Transverse colon (tissue), 4 donors: ENCODE measurements at regions not wholly inside any gene's neighbourhood (a gene's known extent, or its start where the extent isn't known, plus 50 kb on each side); places are given as distances from the start of the nearest gene placed in this dataset.

Experiments
- EP300 ChIP-seq: sonication (generic); formaldehyde crosslinking; IDR thresholded peaks from one replicate; pipeline ENCODE4 v1.6.1; 2017; ENCODE audit warnings: antibody characterized with exemption, low read depth
- POLR2AphosphoS5 ChIP-seq, 3 donors: sonication (generic); formaldehyde crosslinking; IDR thresholded peaks; one replicate each; pipeline ENCODE4 v1.6.1; 2016; ENCODE audit warnings: antibody characterized with exemption in 3 of 3
- TF ChIP-seq, protein P1 (sequence below), 5 experiments: fragments of 200-600 bp in 3 of 5; fragments of 450-650 bp in 2 of 5; sonication (generic) in 3 of 5; IDR thresholded peaks; 1 replicate in 2 of 5; 2 replicates in 3 of 5; pipeline ENCODE4 v1.5.1; 2016 to 2017; ENCODE audit warnings: antibody characterized with exemption in 5 of 5, inconsistent platforms in 3 of 5, mild to moderate bottlenecking in 2 of 5, moderate library complexity in 1 of 5

DNA sequence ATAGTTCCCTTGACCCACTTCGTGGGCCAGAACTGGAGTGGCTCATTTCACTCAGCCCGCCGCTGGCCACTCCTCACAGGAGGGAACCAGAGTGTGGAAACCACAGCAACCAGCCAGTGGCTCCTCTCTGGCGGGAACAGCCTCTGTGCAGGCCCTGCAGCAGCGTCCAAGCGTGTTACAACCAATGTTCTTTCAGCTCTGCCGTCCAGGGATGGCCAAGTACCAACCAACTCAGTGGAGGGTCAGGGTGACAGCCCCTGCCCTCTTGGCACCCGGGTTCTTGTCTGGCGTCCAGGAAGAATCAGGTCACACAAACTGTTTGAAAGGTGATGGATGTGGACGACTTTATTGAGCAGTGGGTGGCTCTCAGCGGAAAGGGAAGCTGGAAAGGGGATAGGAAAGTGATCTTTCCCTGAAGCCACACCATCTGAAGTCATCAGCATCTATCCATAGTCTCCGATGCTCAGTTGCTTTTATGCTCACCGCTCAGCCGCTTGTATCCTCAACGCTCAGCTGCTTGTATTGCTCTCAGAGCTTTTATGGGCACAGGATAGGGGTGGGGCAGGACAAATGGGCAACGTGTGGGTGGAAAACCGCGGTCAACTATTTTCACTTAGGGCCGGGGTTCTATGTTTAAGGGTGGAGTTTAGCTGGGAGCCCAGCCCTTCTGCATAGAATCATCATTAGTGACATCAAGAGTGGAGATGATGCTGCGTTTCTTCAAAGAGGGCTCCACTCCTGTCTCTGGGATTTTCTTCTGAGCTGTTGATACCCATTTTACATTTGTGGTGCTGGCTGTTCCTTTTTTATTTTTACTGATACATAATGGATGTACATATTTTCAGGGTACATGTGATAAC lies 250.2 kb downstream of the RRAGC start:
- TF ChIP-seq EP300 (no peak), POLR2AphosphoS5 (IDR thresholded peaks at IDR 0.05) (no peak)
- TF ChIP-seq, protein P1, sequence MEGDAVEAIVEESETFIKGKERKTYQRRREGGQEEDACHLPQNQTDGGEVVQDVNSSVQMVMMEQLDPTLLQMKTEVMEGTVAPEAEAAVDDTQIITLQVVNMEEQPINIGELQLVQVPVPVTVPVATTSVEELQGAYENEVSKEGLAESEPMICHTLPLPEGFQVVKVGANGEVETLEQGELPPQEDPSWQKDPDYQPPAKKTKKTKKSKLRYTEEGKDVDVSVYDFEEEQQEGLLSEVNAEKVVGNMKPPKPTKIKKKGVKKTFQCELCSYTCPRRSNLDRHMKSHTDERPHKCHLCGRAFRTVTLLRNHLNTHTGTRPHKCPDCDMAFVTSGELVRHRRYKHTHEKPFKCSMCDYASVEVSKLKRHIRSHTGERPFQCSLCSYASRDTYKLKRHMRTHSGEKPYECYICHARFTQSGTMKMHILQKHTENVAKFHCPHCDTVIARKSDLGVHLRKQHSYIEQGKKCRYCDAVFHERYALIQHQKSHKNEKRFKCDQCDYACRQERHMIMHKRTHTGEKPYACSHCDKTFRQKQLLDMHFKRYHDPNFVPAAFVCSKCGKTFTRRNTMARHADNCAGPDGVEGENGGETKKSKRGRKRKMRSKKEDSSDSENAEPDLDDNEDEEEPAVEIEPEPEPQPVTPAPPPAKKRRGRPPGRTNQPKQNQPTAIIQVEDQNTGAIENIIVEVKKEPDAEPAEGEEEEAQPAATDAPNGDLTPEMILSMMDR (IDR thresholded peaks at IDR 0.05): no peak
